H1 (cell line): ENCODE measurements at regions not wholly inside any gene's neighbourhood (a gene's known extent, or its start where the extent isn't known, plus 50 kb on each side); places are given as distances from the start of the nearest gene placed in this dataset.

Experiments used
- CTCF ChIA-PET: fragments of 300-600 bp; sonication (Branson Sonifier 250); formaldehyde crosslinking; loops from one replicate; lab custom pipeline; 2021; ENCODE audit not compliant: partially characterized antibody; lab: Charles Lee
- POLR2A ChIA-PET: fragments of 300-600 bp; sonication (Branson Sonifier 250); formaldehyde crosslinking; loops from one replicate; lab custom pipeline; 2021; ENCODE audit warnings: inconsistent platforms; ENCODE audit not compliant: partially characterized antibody; lab: Charles Lee
- DNase-seq, 2 experiments: peaks; one replicate each; pipeline versions ENCODE4 v3.0.0 to v3.0.0-alpha.2; 2010 to 2022; ENCODE audit warnings: low spot score in 2 of 2, low read depth in 1 of 2, mixed read lengths in 1 of 2
- FAIRE-seq: peaks from 2 replicates; lab custom pipeline; 2011; peaks lifted over from hg19 to GRCh38; lab: Jason Lieb, UNC
- H2AFZ ChIP-seq: 2 replicates; pipeline ENCODE4 v1.8.1; 2012; ENCODE audit warnings: low read length, inconsistent platforms
- H2AK5ac ChIP-seq: 2 replicates; pipeline ENCODE4 v1.6.1; 2013; ENCODE audit warnings: low read depth, low read length
- H2BK120ac ChIP-seq: replicated peaks from 2 replicates; pipeline ENCODE3; 2013; ENCODE audit warnings: low read depth, low read length, inconsistent platforms
- H2BK12ac ChIP-seq: 2 replicates; pipeline ENCODE4 v1.6.1; 2013; ENCODE audit warnings: low read depth, low read length
- H2BK15ac ChIP-seq: 2 replicates; pipeline ENCODE4 v1.6.1; 2013; ENCODE audit warnings: low read length
- H2BK20ac ChIP-seq: 2 replicates; pipeline ENCODE4 v1.6.1; 2013; ENCODE audit warnings: low read length
- H2BK5ac ChIP-seq: 2 replicates; pipeline ENCODE4 v1.6.1; 2013; ENCODE audit warnings: low read depth, low read length
- H3K14ac ChIP-seq: 2 replicates; pipeline ENCODE4 v1.6.1; 2013; ENCODE audit warnings: inconsistent platforms; ENCODE audit not compliant: insufficient read length
- H3K18ac ChIP-seq: 2 replicates; pipeline ENCODE4 v1.6.1; 2013; ENCODE audit warnings: low read length; ENCODE audit errors: extremely low read depth
- H3K23ac ChIP-seq: 2 replicates; pipeline ENCODE4 v1.6.1; 2013; ENCODE audit warnings: inconsistent platforms; ENCODE audit not compliant: insufficient read length
- H3K23me2 ChIP-seq: 2 replicates; pipeline ENCODE4 v1.6.1; 2013; ENCODE audit warnings: low read depth, low read length
- H3K27ac ChIP-seq: 2 replicates; pipeline ENCODE4 v1.6.1; 2011; ENCODE audit warnings: low read depth, low read length, inconsistent platforms
- H3K27me3 ChIP-seq, 4 experiments: replicated peaks in 1 of 4; 1 replicate in 1 of 4; 2 replicates in 3 of 4; pipeline versions ENCODE4 v1.6.1 to v1.8.1; 2011 to 2013; ENCODE audit warnings: low read length in 3 of 4, mild to moderate bottlenecking in 3 of 4, inconsistent platforms in 2 of 4, mixed read lengths in 2 of 4, moderate library complexity in 1 of 4; ENCODE audit not compliant: control insufficient read depth in 3 of 4, insufficient read depth in 3 of 4; ENCODE audit errors: extremely low read depth in 1 of 4
- H3K36me3 ChIP-seq, 4 experiments: 2 replicates each; pipeline versions ENCODE4 v1.6.1 to v1.8.1; 2011 to 2013; ENCODE audit warnings: mild to moderate bottlenecking in 4 of 4, low read length in 3 of 4, moderate library complexity in 2 of 4, control low read depth in 1 of 4, inconsistent platforms in 1 of 4; ENCODE audit not compliant: insufficient read depth in 4 of 4, control insufficient read depth in 2 of 4
- H3K4ac ChIP-seq: replicated peaks from 2 replicates; pipeline ENCODE3; 2013; ENCODE audit warnings: low read length, low read depth, mixed read lengths, inconsistent platforms; ENCODE audit not compliant: insufficient read length
- H3K4me1 ChIP-seq, 4 experiments: replicated peaks in 1 of 4; 1 replicate in 1 of 4; 2 replicates in 3 of 4; pipeline versions ENCODE4 v1.6.1 to v1.8.1; 2011 to 2013; ENCODE audit warnings: low read length in 3 of 4, inconsistent platforms in 2 of 4, mixed read lengths in 1 of 4; ENCODE audit not compliant: insufficient read depth in 4 of 4, control insufficient read depth in 3 of 4
- H3K4me2 ChIP-seq, 2 experiments: 2 replicates each; pipeline versions ENCODE4 v1.6.1 to v1.8.1; 2011 to 2013; ENCODE audit warnings: low read depth in 2 of 2, low read length in 2 of 2, control low read depth in 1 of 2, inconsistent platforms in 1 of 2, mild to moderate bottlenecking in 1 of 2; ENCODE audit not compliant: insufficient read depth in 1 of 2
- H3K4me3 ChIP-seq, 4 experiments: fragments of 200-600, 300-600 bp in 1 of 4; sonication (generic), shearing (Covaris generic), sonication (Bioruptor Twin) in 1 of 4; 2 replicates each; pipeline versions ENCODE4 v1.5.1 to v1.8.1; 2011 to 2016; ENCODE audit warnings: low read length in 4 of 4, low read depth in 3 of 4, control low read depth in 2 of 4, inconsistent platforms in 2 of 4, mild to moderate bottlenecking in 2 of 4, mixed read lengths in 1 of 4, moderate library complexity in 1 of 4; ENCODE audit not compliant: insufficient read depth in 2 of 4; ENCODE audit errors: extremely low read depth in 1 of 4
- H3K56ac ChIP-seq: replicated peaks from 2 replicates; pipeline ENCODE3; 2013; ENCODE audit warnings: low read depth, mild to moderate bottlenecking, mixed read lengths, low read length, inconsistent platforms; ENCODE audit not compliant: insufficient read length
- H3K79me1 ChIP-seq: 2 replicates; pipeline ENCODE4 v1.6.1; 2013; ENCODE audit warnings: low read depth, low read length, control low read depth
- H3K79me2 ChIP-seq, 2 experiments: 2 replicates each; pipeline versions ENCODE4 v1.6.1 to v1.8.1; 2012 to 2013; ENCODE audit warnings: low read length in 2 of 2, mild to moderate bottlenecking in 2 of 2, inconsistent platforms in 1 of 2; ENCODE audit not compliant: insufficient read depth in 2 of 2, control insufficient read depth in 1 of 2
- H3K9ac ChIP-seq, 4 experiments: replicated peaks in 1 of 4; 1 replicate in 1 of 4; 2 replicates in 3 of 4; pipeline versions ENCODE4 v1.6.1 to v1.8.1; 2011 to 2013; ENCODE audit warnings: low read depth in 3 of 4, low read length in 3 of 4, control low read depth in 2 of 4, mild to moderate bottlenecking in 2 of 4, moderate library complexity in 2 of 4, inconsistent platforms in 1 of 4; ENCODE audit errors: extremely low read depth in 1 of 4
- H3K9me3 ChIP-seq, 2 experiments: 2 replicates each; pipeline versions ENCODE4 v1.6.1 to v1.8.1; 2012 to 2013; ENCODE audit warnings: mild to moderate bottlenecking in 2 of 2, moderate library complexity in 2 of 2, control low read depth in 1 of 2, inconsistent platforms in 1 of 2, low read depth in 1 of 2, low read length in 1 of 2, mixed read lengths in 1 of 2; ENCODE audit not compliant: insufficient read depth in 2 of 2
- H4K20me1 ChIP-seq, 2 experiments: replicated peaks in 1 of 2; 2 replicates each; pipeline versions ENCODE3 to v1.8.1; 2011 to 2013; ENCODE audit warnings: inconsistent platforms in 2 of 2, low read length in 2 of 2, mild to moderate bottlenecking in 1 of 2; ENCODE audit not compliant: insufficient read depth in 2 of 2, control insufficient read depth in 1 of 2
- H4K5ac ChIP-seq: 2 replicates; pipeline ENCODE4 v1.6.1; 2013; ENCODE audit warnings: low read length, low read depth, mixed read lengths, inconsistent platforms; ENCODE audit not compliant: insufficient read length
- H4K8ac ChIP-seq: 2 replicates; pipeline ENCODE4 v1.8.0; 2013; ENCODE audit warnings: mild to moderate bottlenecking, moderate library complexity, low read length, inconsistent platforms; ENCODE audit not compliant: insufficient read depth; ENCODE audit errors: extremely low read depth
- H4K91ac ChIP-seq: replicated peaks from 2 replicates; pipeline ENCODE3; 2013; ENCODE audit warnings: low read length, mixed read lengths, inconsistent platforms; ENCODE audit not compliant: insufficient read length
- BACH1 ChIP-seq: IDR thresholded peaks from 2 replicates; pipeline ENCODE4 v1.6.1; 2012; ENCODE audit warnings: low read length, improper control_type of control experiment
- CHD1 ChIP-seq: IDR thresholded peaks from 2 replicates; pipeline ENCODE4 v1.6.1; 2012; ENCODE audit warnings: low read depth, low read length, improper control_type of control experiment
- CHD2 ChIP-seq: IDR thresholded peaks from 2 replicates; pipeline ENCODE4 v1.6.1; 2012; ENCODE audit warnings: low read length, improper control_type of control experiment
- SP1 ChIP-seq: IDR thresholded peaks from 2 replicates; pipeline ENCODE4 v1.6.1; 2011; ENCODE audit warnings: low read depth, low read length
- SRF ChIP-seq: IDR thresholded peaks from 2 replicates; pipeline ENCODE4 v1.6.1; 2011; ENCODE audit warnings: mild to moderate bottlenecking, low read depth, low read length, moderate library complexity
- WGBS, 2 experiments: shearing (Covaris generic) in 1 of 2; methylation state at CpG; one replicate each; pipeline versions ENCODE4 v1.1.6 to v1.1.7; 2013 to 2015; ENCODE audit warnings: low lambda C conversion rate in 2 of 2, mixed read lengths in 2 of 2, inconsistent platforms in 1 of 2, low coverage in 1 of 2, missing lambda C conversion rate in 1 of 2; ENCODE audit not compliant: insufficient replicate concordance in 2 of 2, insufficient coverage in 1 of 2, insufficient read length in 1 of 2; ENCODE audit errors: extremely low coverage in 1 of 2, missing lambda C conversion rate in 1 of 2; 5-methylcytosine and 5-hydroxymethylcytosine counted together
- TF ChIP-seq, protein P1 (sequence below): IDR thresholded peaks from 2 replicates; pipeline ENCODE4 v1.6.1; 2012; ENCODE audit warnings: low read length, inconsistent platforms

DNA sequence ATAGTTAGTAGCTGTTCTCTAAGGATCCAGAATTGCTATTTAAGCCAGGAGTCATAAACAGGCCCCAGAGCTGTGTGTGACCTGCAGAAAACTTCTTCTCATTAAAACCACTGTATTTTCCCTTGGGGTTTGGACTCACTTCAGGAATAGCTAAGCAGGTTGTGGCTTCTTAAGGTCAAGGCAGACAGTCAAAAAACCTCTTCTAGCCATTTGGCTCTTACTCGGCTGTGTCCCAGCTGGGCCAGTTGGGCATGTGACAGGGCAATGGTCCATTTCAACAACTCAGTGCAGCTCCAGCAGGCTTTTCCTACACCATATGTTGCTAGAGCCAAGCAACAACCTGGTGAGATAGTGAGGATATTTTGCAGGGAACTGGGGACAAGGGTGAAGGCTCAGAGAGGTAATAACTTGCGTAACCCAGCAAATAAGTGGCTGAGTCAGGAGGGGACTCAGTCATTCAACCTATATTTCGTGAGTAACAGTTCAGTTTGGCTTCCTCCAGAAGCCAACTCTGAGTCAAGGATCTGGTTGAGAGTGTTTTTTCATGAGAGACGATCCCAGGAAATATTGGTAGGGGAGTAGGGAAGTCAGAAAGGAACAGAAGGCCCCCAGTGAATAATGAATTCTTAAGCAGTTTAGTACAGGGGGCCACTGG, 115.4 kb upstream of the PPP2R2B start:
- no peak overlapping the region for H4K5ac ChIP-seq
- no peak overlapping the region for H3K4ac ChIP-seq
- no peak for FAIRE-seq
- H2BK120ac ChIP-seq: no peak overlapping the region
- no peak overlapping the region for H3K4me3 ChIP-seq
- WGBS, 2 experiments: 85% methylated on average over 4 of the region's 4 CpGs; no CpG with 5 or more reads in 1 of the 2 experiments
- no peak overlapping the region for H3K4me2 ChIP-seq
- no peaks in the 10 kb centered on the region for H3K79me1 ChIP-seq
- H2BK15ac ChIP-seq: no peak overlapping the region
- no peak overlapping the region for H3K27ac ChIP-seq
- no peak overlapping the region for H3K23ac ChIP-seq
- no peak for DNase-seq
- no peaks in the 10 kb centered on the region; a peak in 1 of 7 replicates for H3K4me1 ChIP-seq
- H3K79me2 ChIP-seq: no peaks in the 10 kb centered on the region
- H2BK12ac ChIP-seq: no peak overlapping the region
- TF ChIP-seq BACH1: no peak
- TF ChIP-seq CHD1: no peak
- TF ChIP-seq, protein P1, sequence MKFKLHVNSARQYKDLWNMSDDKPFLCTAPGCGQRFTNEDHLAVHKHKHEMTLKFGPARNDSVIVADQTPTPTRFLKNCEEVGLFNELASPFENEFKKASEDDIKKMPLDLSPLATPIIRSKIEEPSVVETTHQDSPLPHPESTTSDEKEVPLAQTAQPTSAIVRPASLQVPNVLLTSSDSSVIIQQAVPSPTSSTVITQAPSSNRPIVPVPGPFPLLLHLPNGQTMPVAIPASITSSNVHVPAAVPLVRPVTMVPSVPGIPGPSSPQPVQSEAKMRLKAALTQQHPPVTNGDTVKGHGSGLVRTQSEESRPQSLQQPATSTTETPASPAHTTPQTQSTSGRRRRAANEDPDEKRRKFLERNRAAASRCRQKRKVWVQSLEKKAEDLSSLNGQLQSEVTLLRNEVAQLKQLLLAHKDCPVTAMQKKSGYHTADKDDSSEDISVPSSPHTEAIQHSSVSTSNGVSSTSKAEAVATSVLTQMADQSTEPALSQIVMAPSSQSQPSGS: no peak
- TF ChIP-seq CHD2: no peak
- TF ChIP-seq SP1: no peak
- TF ChIP-seq SRF: no peak
- H2AK5ac ChIP-seq: no peak overlapping the region
- no peak overlapping the region for H4K8ac ChIP-seq
- no peak overlapping the region for H4K91ac ChIP-seq
- H2BK5ac ChIP-seq: no peak overlapping the region
- H3K56ac ChIP-seq: no peak overlapping the region
- CTCF ChIA-PET: interaction anchor here (0.7 to 1.6 kb wide), 4 partner anchors 25 to 445 kb away, joined by 3 to 4 read pairs (median 4); no protein-coding TSS in a partner anchor
- H2AFZ ChIP-seq: 0 out of 2 replicates have a peak overlapping the region, but pooled peaks have one; percentile 30
- no peak overlapping the region for H3K9ac ChIP-seq
- no peaks in the 10 kb centered on the region for H3K9me3 ChIP-seq
- H4K20me1 ChIP-seq: no peaks in the 10 kb centered on the region
- no peak overlapping the region for H3K14ac ChIP-seq
- no peak overlapping the region for H3K18ac ChIP-seq
- peaks cover 0 to 1% (median 0%) of the 10 kb centered on the region in 4 experiments; a peak in 1 of 7 replicates for H3K27me3 ChIP-seq
- peak overlapping the region; percentile 13; the same call in 1 of the 2 replicates for H2BK20ac ChIP-seq
- POLR2A ChIA-PET: no interaction called here
- H3K23me2 ChIP-seq: no peaks in the 10 kb centered on the region
- H3K36me3 ChIP-seq: no peaks in the 10 kb centered on the region
